GM12874 (cell line): ENCODE measurements at regions not wholly inside any gene's neighbourhood (a gene's known extent, or its start where the extent isn't known, plus 50 kb on each side); places are given as distances from the start of the nearest gene placed in this dataset.

Source experiments
- CTCF ChIP-seq: IDR thresholded peaks from 2 replicates; pipeline ENCODE4 v1.5.1; 2011; ENCODE audit warnings: low read depth, mild to moderate bottlenecking, control low read depth, low read length, moderate library complexity; ENCODE audit not compliant: insufficient read depth

GRCh38 chr6:71171497-71172070, 117.0 kb upstream of the OGFRL1 start:
- TF ChIP-seq CTCF: no peak

- no peak for TF ChIP-seq CTCF
These were observed 109.2 kb upstream of the OGFRL1 start for GRCh38 chr6:71179249-71179885.

- no peak for TF ChIP-seq CTCF
These were observed 107.0 kb upstream of the OGFRL1 start for GRCh38 chr6:71181565-71181964.

GRCh38 chr6:71187141-71187540, 101.5 kb upstream of the OGFRL1 start:
- TF ChIP-seq CTCF: no peak

GRCh38 chr6:71190809-71191208, 97.8 kb upstream of the OGFRL1 start:
- 0 out of 2 replicates have a peak, but pooled peaks have one; percentile 6 for TF ChIP-seq CTCF

GRCh38 chr6:71194724-71195123, 93.9 kb upstream of the OGFRL1 start:
- TF ChIP-seq CTCF: no peak

GRCh38 chr6:71197267-71197666, 91.3 kb upstream of the OGFRL1 start:
- no peak for TF ChIP-seq CTCF
